ENCODE measurements at regions not wholly inside any gene's neighbourhood (a gene's known extent, or its start where the extent isn't known, plus 50 kb on each side); places are given as distances from the start of the nearest gene placed in this dataset.

- no peak for TF ChIP-seq EZH2phosphoT487 (IDR thresholded peaks at IDR 0.05; ENCODE audit: borderline replicate concordance, low read length)
- no peak for TF ChIP-seq CTCF (IDR thresholded peaks at IDR 0.05; ENCODE audit: low read depth, low read length, poor library complexity, severe bottlenecking)
Measured at GRCh38 chr9:28207657-28208056, 634.4 kb upstream of the C9orf72 start.

DNA sequence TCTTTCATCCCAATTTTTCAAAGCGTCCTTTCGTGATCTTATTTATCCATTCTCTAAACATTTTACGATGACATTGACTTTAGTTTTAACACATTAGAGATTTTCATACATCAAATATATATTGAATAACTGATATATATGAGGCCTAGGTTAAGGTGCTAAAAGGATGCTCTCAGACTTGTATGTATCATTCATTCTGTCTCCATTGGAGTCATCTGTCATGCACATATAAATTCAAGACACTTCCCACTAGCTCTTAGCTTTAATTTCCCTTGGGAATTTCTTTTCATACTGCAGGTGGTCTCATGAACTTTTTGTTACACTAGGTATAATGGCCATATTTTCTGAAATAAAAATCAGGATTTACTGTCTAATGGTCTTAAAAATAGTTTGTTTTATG, 635.8 kb upstream of the C9orf72 start:
- Histone ChIP-seq H3K79me2 (ENCODE audit: control insufficient read depth, low read length) (no peaks in the 10 kb centered on the region), H3K27ac (ENCODE audit: low read depth, low read length) (no peak overlapping the region), H3F3A (ENCODE audit: control insufficient read depth, insufficient read depth) (no peaks in the 10 kb centered on the region), H3K27me3 (ENCODE audit: control insufficient read depth, low read length) (no peaks in the 10 kb centered on the region), H3K9me2 (replicated peaks; ENCODE audit: control insufficient read depth, low read length) (no peaks in the 10 kb centered on the region), H4K20me1 (ENCODE audit: control insufficient read depth, insufficient read depth, low read depth, low read length) (no peaks in the 10 kb centered on the region), H3K4me1 (ENCODE audit: control insufficient read depth, low read length) (no peaks in the 10 kb centered on the region), H3K4me3 (ENCODE audit: low read length) (no peak overlapping the region), H3K4me2 (ENCODE audit: low read length) (no peak overlapping the region), H3K9me3 (ENCODE audit: control insufficient read depth, insufficient read depth, low read length) (no peaks in the 10 kb centered on the region), H3K36me3 (ENCODE audit: control insufficient read depth, low read length) (no peaks in the 10 kb centered on the region)
- TF ChIP-seq EZH2phosphoT487 (IDR thresholded peaks at IDR 0.05; ENCODE audit: borderline replicate concordance, low read length) (no peak), CTCF (IDR thresholded peaks at IDR 0.05; ENCODE audit: low read depth, low read length, poor library complexity, severe bottlenecking) (no peak)

More at GRCh38 chr9:28207657-28208056, 634.4 kb upstream of the C9orf72 start:
- Histone ChIP-seq H3K4me3 (ENCODE audit: low read length) (no peak overlapping the region), H3K79me2 (ENCODE audit: control insufficient read depth, low read length) (no peaks in the 10 kb centered on the region), H3K36me3 (ENCODE audit: control insufficient read depth, low read length) (no peaks in the 10 kb centered on the region), H3K4me1 (ENCODE audit: control insufficient read depth, low read length) (no peaks in the 10 kb centered on the region), H3F3A (ENCODE audit: control insufficient read depth, insufficient read depth) (no peaks in the 10 kb centered on the region), H3K9me3 (ENCODE audit: control insufficient read depth, insufficient read depth, low read length) (no peaks in the 10 kb centered on the region), H3K27ac (ENCODE audit: low read depth, low read length) (no peak overlapping the region), H3K27me3 (ENCODE audit: control insufficient read depth, low read length) (no peaks in the 10 kb centered on the region), H4K20me1 (ENCODE audit: control insufficient read depth, insufficient read depth, low read depth, low read length) (no peaks in the 10 kb centered on the region), H3K4me2 (ENCODE audit: low read length) (no peak overlapping the region), H3K9me2 (replicated peaks; ENCODE audit: control insufficient read depth, low read length) (no peaks in the 10 kb centered on the region)

- TF ChIP-seq CTCF (IDR thresholded peaks at IDR 0.05; ENCODE audit: low read depth, low read length, poor library complexity, severe bottlenecking) (no peak), EZH2phosphoT487 (IDR thresholded peaks at IDR 0.05; ENCODE audit: borderline replicate concordance, low read length) (no peak)
- H3K27me3 ChIP-seq (ENCODE audit: control insufficient read depth, low read length): no peaks in the 10 kb centered on the region
- H3K9me3 ChIP-seq (ENCODE audit: control insufficient read depth, insufficient read depth, low read length): no peaks in the 10 kb centered on the region
- no peak overlapping the region for H3K27ac ChIP-seq (ENCODE audit: low read depth, low read length)
- H3F3A ChIP-seq (ENCODE audit: control insufficient read depth, insufficient read depth): no peaks in the 10 kb centered on the region
- H4K20me1 ChIP-seq (ENCODE audit: control insufficient read depth, insufficient read depth, low read depth, low read length): no peaks in the 10 kb centered on the region
- no peak overlapping the region for H3K4me3 ChIP-seq (ENCODE audit: low read length)
- no peaks in the 10 kb centered on the region for H3K9me2 ChIP-seq (replicated peaks; ENCODE audit: control insufficient read depth, low read length)
- no peak overlapping the region for H3K4me2 ChIP-seq (ENCODE audit: low read length)
- no peaks in the 10 kb centered on the region for H3K4me1 ChIP-seq (ENCODE audit: control insufficient read depth, low read length)
- H3K36me3 ChIP-seq (ENCODE audit: control insufficient read depth, low read length): no peaks in the 10 kb centered on the region
- H3K79me2 ChIP-seq (ENCODE audit: control insufficient read depth, low read length): no peaks in the 10 kb centered on the region
Measured at GRCh38 chr9:28212979-28213378, 639.7 kb upstream of the C9orf72 start.

Measured in DOHH2 (cell line).